OCI-LY3 (cell line): ENCODE measurements at regions not wholly inside any gene's neighbourhood (a gene's known extent, or its start where the extent isn't known, plus 50 kb on each side); places are given as distances from the start of the nearest gene placed in this dataset.

ENCODE experiments used
- EZH2phosphoT487 ChIP-seq: fragments of 200-600 bp; shearing (Covaris generic); IDR thresholded peaks from 2 replicates; pipeline ENCODE4 v1.6.1; 2018; ENCODE audit warnings: antibody characterized with exemption, mixed run types, low read depth
- TF ChIP-seq, protein P1 (sequence below): fragments of 200-600, 300-600 bp; sonication (generic); IDR thresholded peaks from 2 replicates; pipeline ENCODE4 v1.5.1; 2014; ENCODE audit warnings: antibody characterized with exemption, low read length, low read depth

- TF ChIP-seq, protein P1, sequence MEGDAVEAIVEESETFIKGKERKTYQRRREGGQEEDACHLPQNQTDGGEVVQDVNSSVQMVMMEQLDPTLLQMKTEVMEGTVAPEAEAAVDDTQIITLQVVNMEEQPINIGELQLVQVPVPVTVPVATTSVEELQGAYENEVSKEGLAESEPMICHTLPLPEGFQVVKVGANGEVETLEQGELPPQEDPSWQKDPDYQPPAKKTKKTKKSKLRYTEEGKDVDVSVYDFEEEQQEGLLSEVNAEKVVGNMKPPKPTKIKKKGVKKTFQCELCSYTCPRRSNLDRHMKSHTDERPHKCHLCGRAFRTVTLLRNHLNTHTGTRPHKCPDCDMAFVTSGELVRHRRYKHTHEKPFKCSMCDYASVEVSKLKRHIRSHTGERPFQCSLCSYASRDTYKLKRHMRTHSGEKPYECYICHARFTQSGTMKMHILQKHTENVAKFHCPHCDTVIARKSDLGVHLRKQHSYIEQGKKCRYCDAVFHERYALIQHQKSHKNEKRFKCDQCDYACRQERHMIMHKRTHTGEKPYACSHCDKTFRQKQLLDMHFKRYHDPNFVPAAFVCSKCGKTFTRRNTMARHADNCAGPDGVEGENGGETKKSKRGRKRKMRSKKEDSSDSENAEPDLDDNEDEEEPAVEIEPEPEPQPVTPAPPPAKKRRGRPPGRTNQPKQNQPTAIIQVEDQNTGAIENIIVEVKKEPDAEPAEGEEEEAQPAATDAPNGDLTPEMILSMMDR: no peak
- TF ChIP-seq EZH2phosphoT487: no peak
These were observed 100.8 kb upstream of the DOCK1 start for GRCh38 chr10:126804396-126804795.
